ENCODE measurements at regions not wholly inside any gene's neighbourhood (a gene's known extent, or its start where the extent isn't known, plus 50 kb on each side); places are given as distances from the start of the nearest gene placed in this dataset.

DNA sequence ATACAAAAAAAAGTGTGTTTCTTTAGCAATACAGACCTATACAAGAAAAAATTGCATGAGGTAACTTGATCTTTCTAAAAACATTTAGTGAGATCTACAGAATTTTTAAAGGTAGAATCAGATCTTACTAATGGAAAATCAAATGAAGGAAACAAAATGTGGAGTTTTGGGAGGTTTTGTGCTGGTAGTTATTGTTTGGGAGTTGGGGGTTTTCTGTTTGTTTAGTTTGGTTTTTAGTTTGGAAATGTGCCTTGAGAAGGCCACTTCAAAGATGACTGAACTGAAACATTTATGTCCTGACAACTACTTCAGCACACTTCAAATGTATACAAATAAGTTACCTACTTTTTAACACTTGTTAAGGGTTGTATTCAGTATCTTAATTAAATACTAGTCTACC lies 280.1 kb downstream of the NR2F1-AS1 start:
- DNase-seq (ENCODE audit: low read depth): no peak
- CTCF ChIA-PET: no interaction called here
- no peaks in the 10 kb centered on the region for H3K36me3 ChIP-seq (ENCODE audit: control insufficient read depth, insufficient read depth, low read length)
- POLR2A ChIA-PET: no interaction called here
- H3K27me3 ChIP-seq (ENCODE audit: control insufficient read depth, insufficient read depth, low read length): no peaks in the 10 kb centered on the region
- H3K4me3 ChIP-seq (ENCODE audit: low read depth, low read length): no peak overlapping the region
- TF ChIP-seq, protein P1, sequence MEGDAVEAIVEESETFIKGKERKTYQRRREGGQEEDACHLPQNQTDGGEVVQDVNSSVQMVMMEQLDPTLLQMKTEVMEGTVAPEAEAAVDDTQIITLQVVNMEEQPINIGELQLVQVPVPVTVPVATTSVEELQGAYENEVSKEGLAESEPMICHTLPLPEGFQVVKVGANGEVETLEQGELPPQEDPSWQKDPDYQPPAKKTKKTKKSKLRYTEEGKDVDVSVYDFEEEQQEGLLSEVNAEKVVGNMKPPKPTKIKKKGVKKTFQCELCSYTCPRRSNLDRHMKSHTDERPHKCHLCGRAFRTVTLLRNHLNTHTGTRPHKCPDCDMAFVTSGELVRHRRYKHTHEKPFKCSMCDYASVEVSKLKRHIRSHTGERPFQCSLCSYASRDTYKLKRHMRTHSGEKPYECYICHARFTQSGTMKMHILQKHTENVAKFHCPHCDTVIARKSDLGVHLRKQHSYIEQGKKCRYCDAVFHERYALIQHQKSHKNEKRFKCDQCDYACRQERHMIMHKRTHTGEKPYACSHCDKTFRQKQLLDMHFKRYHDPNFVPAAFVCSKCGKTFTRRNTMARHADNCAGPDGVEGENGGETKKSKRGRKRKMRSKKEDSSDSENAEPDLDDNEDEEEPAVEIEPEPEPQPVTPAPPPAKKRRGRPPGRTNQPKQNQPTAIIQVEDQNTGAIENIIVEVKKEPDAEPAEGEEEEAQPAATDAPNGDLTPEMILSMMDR (IDR thresholded peaks at IDR 0.05; ENCODE audit: insufficient read depth, low read depth, low read length): no peak

DNA sequence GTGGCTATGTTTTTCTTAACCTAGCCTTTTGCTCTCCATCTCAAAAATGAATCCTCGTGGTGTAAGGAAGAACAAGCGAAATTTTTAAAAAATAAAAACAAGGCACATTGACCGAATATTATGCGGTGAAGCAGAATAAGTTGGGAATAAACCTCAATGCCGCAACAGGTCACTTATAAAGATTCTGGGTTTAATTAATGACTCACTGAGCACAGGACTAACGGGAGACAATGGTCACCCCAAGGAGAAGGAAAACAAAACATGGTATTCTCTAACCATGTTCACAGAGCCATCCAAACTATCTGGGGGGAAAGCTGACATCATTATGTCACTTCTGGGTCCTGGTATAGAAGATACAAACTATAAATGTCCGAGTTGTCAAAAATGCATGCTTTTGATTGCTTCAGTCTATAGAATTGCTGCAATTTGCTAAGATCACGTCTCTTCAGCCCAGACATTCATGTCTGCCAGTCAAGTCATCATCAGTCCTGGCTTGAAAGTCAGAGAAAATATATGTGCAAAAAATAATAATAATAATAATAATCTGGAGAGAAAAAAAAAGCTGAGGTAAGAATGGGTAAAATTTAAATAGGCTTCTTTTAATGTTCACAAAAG lies 280.6 kb downstream of the NR2F1-AS1 start:
- no peaks in the 10 kb centered on the region for H3K36me3 ChIP-seq (ENCODE audit: control insufficient read depth, insufficient read depth, low read length)
- no peak overlapping the region for H3K4me3 ChIP-seq (ENCODE audit: low read depth, low read length)
- CTCF ChIA-PET: no interaction called here
- TF ChIP-seq, protein P1 (IDR thresholded peaks at IDR 0.05; ENCODE audit: insufficient read depth, low read depth, low read length): no peak
- no peak for DNase-seq (ENCODE audit: low read depth)
- POLR2A ChIA-PET: no interaction called here
- no peaks in the 10 kb centered on the region for H3K27me3 ChIP-seq (ENCODE audit: control insufficient read depth, insufficient read depth, low read length)

- POLR2A ChIA-PET: no interaction called here
- no peak for DNase-seq (ENCODE audit: low read depth)
- CTCF ChIA-PET: interaction anchor here (1.0 kb wide), 1 partner anchor 23 kb away, joined by 3 read pairs; no protein-coding TSS in a partner anchor
- Histone ChIP-seq H3K4me3 (ENCODE audit: low read depth, low read length) (no peak overlapping the region), H3K36me3 (ENCODE audit: control insufficient read depth, insufficient read depth, low read length) (no peaks in the 10 kb centered on the region), H3K27me3 (ENCODE audit: control insufficient read depth, insufficient read depth, low read length) (no peaks in the 10 kb centered on the region)
- TF ChIP-seq, protein P1 (IDR thresholded peaks at IDR 0.05; ENCODE audit: insufficient read depth, low read depth, low read length): no peak
These were observed 281.2 kb downstream of the NR2F1-AS1 start for GRCh38 chr5:93299681-93300308.

DNA sequence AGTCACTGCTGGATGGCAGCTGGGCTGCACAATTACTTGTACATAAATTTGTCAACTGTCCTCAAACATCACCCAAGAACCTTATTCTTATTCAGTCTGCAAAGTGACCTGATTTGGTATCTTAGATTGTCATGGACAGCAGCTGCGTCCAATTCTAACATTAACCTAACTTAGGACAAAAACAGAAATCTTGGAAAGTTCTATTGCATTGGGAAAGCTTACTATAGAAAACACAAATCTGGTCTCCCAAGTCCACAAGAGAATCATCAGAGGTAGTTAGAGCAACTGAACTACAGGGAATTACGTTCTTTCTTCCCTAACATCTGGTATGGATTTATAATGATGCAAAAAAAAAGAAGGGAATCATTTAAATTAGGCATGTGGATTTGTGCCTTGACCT lies 283.9 kb downstream of the NR2F1-AS1 start:
- Histone ChIP-seq H3K36me3 (ENCODE audit: control insufficient read depth, insufficient read depth, low read length) (no peaks in the 10 kb centered on the region), H3K4me3 (ENCODE audit: low read depth, low read length) (no peak overlapping the region), H3K27me3 (ENCODE audit: control insufficient read depth, insufficient read depth, low read length) (no peaks in the 10 kb centered on the region)
- no peak for DNase-seq (ENCODE audit: low read depth)
- POLR2A ChIA-PET: no interaction called here
- TF ChIP-seq, protein P1 (IDR thresholded peaks at IDR 0.05; ENCODE audit: insufficient read depth, low read depth, low read length): no peak
- CTCF ChIA-PET: no interaction called here

DNA sequence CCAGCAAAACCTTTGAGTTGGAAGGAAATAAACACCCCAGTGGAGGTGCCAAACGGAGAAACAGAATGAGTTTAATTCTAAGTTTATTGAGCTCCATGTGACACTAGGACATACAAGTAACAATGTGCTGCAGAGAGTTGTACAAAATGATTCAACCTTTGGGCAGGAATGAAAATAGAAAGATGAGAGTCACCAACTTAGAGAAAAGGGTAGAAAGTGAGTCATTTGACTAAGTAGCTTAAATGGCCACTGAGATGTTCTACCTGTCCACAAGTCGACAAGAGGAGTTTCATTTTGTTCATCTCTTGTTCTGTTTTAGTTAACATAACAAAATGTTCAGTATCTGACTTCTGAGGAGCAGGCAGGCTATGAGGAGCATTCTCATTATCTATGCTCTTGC lies 284.7 kb downstream of the NR2F1-AS1 start:
- ChIA-PET POLR2A (no interaction called here), CTCF (no interaction called here)
- DNase-seq (ENCODE audit: low read depth): no peak
- no peak overlapping the region for H3K4me3 ChIP-seq (ENCODE audit: low read depth, low read length)
- no peaks in the 10 kb centered on the region for H3K36me3 ChIP-seq (ENCODE audit: control insufficient read depth, insufficient read depth, low read length)
- TF ChIP-seq, protein P1 (IDR thresholded peaks at IDR 0.05; ENCODE audit: insufficient read depth, low read depth, low read length): no peak
- no peaks in the 10 kb centered on the region for H3K27me3 ChIP-seq (ENCODE audit: control insufficient read depth, insufficient read depth, low read length)
